ENCODE measurements at regions not wholly inside any gene's neighbourhood (a gene's known extent, or its start where the extent isn't known, plus 50 kb on each side); places are given as distances from the start of the nearest gene placed in this dataset.
A peak's percentile ranks its signal among the peaks of the same experiment; 100 is the strongest.
"Not testable (repeated sequence)": the region's sequence is repeated elsewhere in the genome, so short reads cannot be mapped to it uniquely, and the experiment has no call there.

GRCh38 chr5:2066373-2066772, 183.6 kb upstream of the IRX4 start:
- TF ChIP-seq POLR2AphosphoS5 (IDR thresholded peaks at IDR 0.05): no peak
- no peak for TF ChIP-seq CTCF (IDR thresholded peaks at IDR 0.05)
- TF ChIP-seq EP300 (IDR thresholded peaks at IDR 0.05): no peak
- no peak for TF ChIP-seq POLR2A (IDR thresholded peaks at IDR 0.05)
- no peaks in the 10 kb centered on the region for H3K27me3 ChIP-seq
- H3K9me3 ChIP-seq: no peaks in the 10 kb centered on the region
- WGBS: 75% methylated on average over 14 of the region's 17 CpGs
- no peak for DNase-seq (ENCODE audit: low spot score in 2 of 2)
- no peak overlapping the region for H3K4me3 ChIP-seq
- H3K27ac ChIP-seq: no peak overlapping the region
- no peaks in the 10 kb centered on the region for H3K4me1 ChIP-seq
- no peaks in the 10 kb centered on the region for H3K36me3 ChIP-seq

- not testable (repeated sequence) for H3K27ac ChIP-seq; H3K9me3 ChIP-seq; H3K36me3 ChIP-seq; DNase-seq (ENCODE audit: low spot score in 2 of 2); H3K4me3 ChIP-seq; H3K27me3 ChIP-seq; H3K4me1 ChIP-seq
- WGBS: 92% methylated on average over 2 of the region's 2 CpGs
These were observed 180.7 kb upstream of the IRX4 start for GRCh38 chr5:2063380-2063779.

GRCh38 chr5:2052687-2053086, 170.0 kb upstream of the IRX4 start:
- 98% methylated on average over 13 of the region's 13 CpGs for WGBS
- H3K9me3 ChIP-seq: no peaks in the 10 kb centered on the region
- H3K36me3 ChIP-seq: no peaks in the 10 kb centered on the region
- no peaks in the 10 kb centered on the region for H3K27me3 ChIP-seq
- peaks cover 3% of the 10 kb centered on the region for H3K4me1 ChIP-seq
- H3K27ac ChIP-seq: no peak overlapping the region
- no peak for DNase-seq (ENCODE audit: low spot score in 2 of 2)
- no peak for TF ChIP-seq POLR2AphosphoS5 (IDR thresholded peaks at IDR 0.05)
- no peak for TF ChIP-seq POLR2A (IDR thresholded peaks at IDR 0.05)
- no peak for TF ChIP-seq EP300 (IDR thresholded peaks at IDR 0.05)
- TF ChIP-seq CTCF (IDR thresholded peaks at IDR 0.05): no peak
- no peak overlapping the region for H3K4me3 ChIP-seq

GRCh38 chr5:2049876-2050275, 167.2 kb upstream of the IRX4 start:
- 74% methylated on average over 2 of the region's 2 CpGs for WGBS
- no peak for DNase-seq (ENCODE audit: low spot score in 2 of 2)
- no peaks in the 10 kb centered on the region for H3K9me3 ChIP-seq

GRCh38 chr5:2048664-2049063, 165.9 kb upstream of the IRX4 start:
- WGBS: 83% methylated on average over 9 of the region's 9 CpGs
- H3K36me3 ChIP-seq: no peaks in the 10 kb centered on the region
- H3K4me3 ChIP-seq: no peak overlapping the region
- H3K27ac ChIP-seq: peak overlapping the region; percentile 27
- TF ChIP-seq EP300 (IDR thresholded peaks at IDR 0.05) (no peak), POLR2A (IDR thresholded peaks at IDR 0.05) (no peak), POLR2AphosphoS5 (IDR thresholded peaks at IDR 0.05) (no peak), CTCF (IDR thresholded peaks at IDR 0.05) (no peak)
- no peaks in the 10 kb centered on the region for H3K4me1 ChIP-seq
- no peaks in the 10 kb centered on the region for H3K9me3 ChIP-seq
- no peaks in the 10 kb centered on the region for H3K27me3 ChIP-seq
- no peak for DNase-seq (ENCODE audit: low spot score in 2 of 2)

More at GRCh38 chr5:2049876-2050275, 167.2 kb upstream of the IRX4 start:
- Histone ChIP-seq H3K4me3 (no peak overlapping the region), H3K36me3 (no peaks in the 10 kb centered on the region), H3K27ac (peak overlapping the region; percentile 47), H3K27me3 (no peaks in the 10 kb centered on the region), H3K4me1 (peaks cover 2% of the 10 kb centered on the region)
- TF ChIP-seq CTCF (IDR thresholded peaks at IDR 0.05) (no peak), POLR2AphosphoS5 (IDR thresholded peaks at IDR 0.05) (no peak), POLR2A (IDR thresholded peaks at IDR 0.05) (no peak), EP300 (IDR thresholded peaks at IDR 0.05) (no peak)

GRCh38 chr5:2047341-2047927, 164.7 kb upstream of the IRX4 start:
- WGBS: 70% methylated on average over 10 of the region's 10 CpGs
- Histone ChIP-seq H3K27me3 (no peaks in the 10 kb centered on the region), H3K36me3 (no peaks in the 10 kb centered on the region), H3K4me3 (no peak overlapping the region), H3K27ac (no peak overlapping the region), H3K4me1 (no peaks in the 10 kb centered on the region), H3K9me3 (no peaks in the 10 kb centered on the region)
- TF ChIP-seq POLR2A (IDR thresholded peaks at IDR 0.05): no peak
- TF ChIP-seq EP300 (IDR thresholded peaks at IDR 0.05): no peak
- no peak for TF ChIP-seq POLR2AphosphoS5 (IDR thresholded peaks at IDR 0.05)
- TF ChIP-seq CTCF (IDR thresholded peaks at IDR 0.05): no peak
- DNase-seq (ENCODE audit: low spot score in 2 of 2): no peak

Measured in suprapubic skin (tissue), 4 donors.